Thyroid gland (tissue), 4 donors: ENCODE measurements at regions not wholly inside any gene's neighbourhood (a gene's known extent, or its start where the extent isn't known, plus 50 kb on each side); places are given as distances from the start of the nearest gene placed in this dataset.
A peak's percentile ranks its signal among the peaks of the same experiment; 100 is the strongest.
"Not testable (repeated sequence)": the region's sequence is repeated elsewhere in the genome, so short reads cannot be mapped to it uniquely, and the experiment has no call there.

Experiments
- DNase-seq, 2 donors: peaks; one replicate each; pipeline ENCODE4 v3.0.0-alpha.2; 2019
- H3K27ac ChIP-seq, 3 donors: fragments of 200-600 bp; sonication (generic); 1 replicate in 2 of 3; 2 replicates in 1 of 3; pipeline ENCODE4 v1.5.1; 2016 to 2019; ENCODE audit warnings: mild to moderate bottlenecking in 1 of 3, moderate library complexity in 1 of 3
- H3K27me3 ChIP-seq: fragments of 200-600 bp; sonication (generic); one replicate; pipeline ENCODE4 v1.5.1; 2019
- H3K36me3 ChIP-seq, 2 donors: fragments of 200-600 bp; sonication (generic); one replicate each; pipeline ENCODE4 v1.5.1; 2016 to 2019
- H3K4me1 ChIP-seq, 2 donors: fragments of 200-600 bp; sonication (generic); one replicate each; pipeline ENCODE4 v1.5.1; 2017 to 2019
- H3K4me3 ChIP-seq, 3 donors: fragments of 200-600 bp; sonication (generic); replicated peaks in 1 of 3; 1 replicate in 2 of 3; 2 replicates in 1 of 3; pipeline ENCODE4 v1.5.1; 2016; ENCODE audit warnings: mild to moderate bottlenecking in 1 of 3
- H3K9me3 ChIP-seq: fragments of 200-600 bp; sonication (generic); one replicate; pipeline ENCODE4 v1.5.1; 2017
- CTCF ChIP-seq, 6 experiments: fragments of 200-600 bp in 3 of 6; fragments of 450-650 bp in 3 of 6; sonication (generic) in 3 of 6; IDR thresholded peaks; one replicate each; pipeline ENCODE4 v1.5.1; 2016 to 2019; ENCODE audit warnings: antibody characterized with exemption in 6 of 6, mild to moderate bottlenecking in 2 of 6, inconsistent platforms in 1 of 6, moderate library complexity in 1 of 6
- POLR2A ChIP-seq, 2 donors: fragments of 450-650 bp; IDR thresholded peaks; one replicate each; pipeline ENCODE4 v1.6.1; 2017; ENCODE audit warnings: antibody characterized with exemption in 2 of 2, mild to moderate bottlenecking in 2 of 2, moderate library complexity in 1 of 2
- WGBS, 2 donors: methylation state at CpG; one replicate each; pipeline ENCODE4 v1.1.5; 2017; 5-methylcytosine and 5-hydroxymethylcytosine counted together
- intact Hi-C: fragments of 100-400 bp; cut with DNase I; formaldehyde crosslinking; loops from one replicate; pipeline ENCODE4 v1.15.1; 2023

- Histone ChIP-seq H3K36me3 (no peaks in the 10 kb centered on the region), H3K27ac (no peak overlapping the region), H3K4me3 (no peak overlapping the region), H3K4me1 (no peaks in the 10 kb centered on the region), H3K27me3 (no peaks in the 10 kb centered on the region), H3K9me3 (no peaks in the 10 kb centered on the region)
- peak; percentile 27 to 58 for DNase-seq
- intact Hi-C loops, result no loop called here
- no peak for TF ChIP-seq CTCF (IDR thresholded peaks at IDR 0.05)
- no peak for TF ChIP-seq POLR2A (IDR thresholded peaks at IDR 0.05)
- 32 to 35% methylated on average over 9 of the region's 9 CpGs for WGBS, 2 donors
Observed at GRCh38 chr2:53509831-53510388, 257.7 kb upstream of the CHAC2 start.

DNA sequence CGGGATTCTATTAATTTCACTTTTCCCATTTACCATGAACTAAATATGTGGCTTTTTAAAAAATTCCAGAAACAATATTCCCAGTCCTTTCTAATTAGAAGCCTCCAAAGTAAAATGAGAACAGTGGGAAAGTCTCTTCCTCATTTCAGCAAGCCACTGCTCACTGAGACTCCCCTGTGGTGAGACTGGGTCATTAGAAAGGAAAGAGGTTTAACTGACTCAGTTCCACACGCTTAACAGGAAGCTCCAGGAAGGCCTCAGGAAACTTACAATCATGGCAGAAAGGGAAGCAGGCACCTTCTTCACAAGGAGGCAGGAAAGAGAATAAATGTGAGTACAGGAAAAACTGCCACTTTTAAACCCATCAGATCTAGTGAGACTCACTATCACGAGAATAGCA is 258.9 kb upstream of the CHAC2 start:
- Histone ChIP-seq H3K9me3 (no peaks in the 10 kb centered on the region), H3K27me3 (no peaks in the 10 kb centered on the region), H3K36me3 (no peaks in the 10 kb centered on the region), H3K4me1 (no peaks in the 10 kb centered on the region), H3K27ac (no peak overlapping the region), H3K4me3 (no peak overlapping the region)
- DNase-seq, result no peak
- TF ChIP-seq CTCF (IDR thresholded peaks at IDR 0.05), result peak in 1 of 6 experiments; percentile 9
- no peak for TF ChIP-seq POLR2A (IDR thresholded peaks at IDR 0.05)
- intact Hi-C loops, result no loop called here
- WGBS, 2 donors, result 77 to 87% methylated on average over 3 of the region's 3 CpGs

GRCh38 chr2:53507070-53507469 is 260.5 kb upstream of the CHAC2 start:
- H3K4me1 ChIP-seq, H3K4me3 ChIP-seq, H3K36me3 ChIP-seq, H3K27me3 ChIP-seq, H3K9me3 ChIP-seq, H3K27ac ChIP-seq, intact Hi-C loops: not testable (repeated sequence)
- WGBS, 2 donors, result 44 to 79% methylated on average over 3 of the region's 3 CpGs
- DNase-seq, result peak in 1 of 2 donors; percentile 10

- 80 to 87% methylated on average over 3 of the region's 3 CpGs for WGBS, 2 donors
- no peak overlapping the region for H3K4me3 ChIP-seq
- intact Hi-C loops, result no loop called here
- no peaks in the 10 kb centered on the region for H3K36me3 ChIP-seq
- no peaks in the 10 kb centered on the region for H3K9me3 ChIP-seq
- no peak overlapping the region for H3K27ac ChIP-seq
- no peaks in the 10 kb centered on the region for H3K27me3 ChIP-seq
- TF ChIP-seq CTCF (IDR thresholded peaks at IDR 0.05) (no peak), POLR2A (IDR thresholded peaks at IDR 0.05) (no peak)
- H3K4me1 ChIP-seq, result peaks cover 0 to 4% of the 10 kb centered on the region in 2 donors
- no peak for DNase-seq
Observed at GRCh38 chr2:53505826-53506225, 261.8 kb upstream of the CHAC2 start.

DNA sequence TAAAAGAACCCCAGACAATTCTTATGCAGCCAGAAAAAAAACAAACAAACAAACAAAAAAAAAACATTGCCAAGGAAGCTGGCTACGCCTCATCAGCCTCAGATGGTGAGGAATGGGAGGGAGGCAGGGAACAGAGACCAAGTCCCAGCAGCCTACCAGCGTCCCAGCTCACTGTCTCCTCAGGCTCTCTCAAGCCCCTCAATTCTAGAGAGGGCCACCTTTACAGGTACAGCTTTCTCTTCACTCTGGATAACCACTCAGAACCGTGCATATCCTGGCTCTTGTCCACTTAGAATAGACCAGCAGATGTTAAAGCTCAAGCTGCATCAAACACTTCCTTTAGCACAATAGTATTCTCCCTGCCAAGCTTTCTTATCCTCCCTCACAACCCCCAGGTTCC is 263.1 kb upstream of the CHAC2 start:
- DNase-seq, result no peak
- H3K9me3 ChIP-seq, result no peaks in the 10 kb centered on the region
- H3K4me3 ChIP-seq, result no peak overlapping the region
- intact Hi-C loops, result no loop called here
- no peak overlapping the region for H3K27ac ChIP-seq
- WGBS, 2 donors, result 31 to 71% methylated on average over 3 of the region's 3 CpGs
- no peaks in the 10 kb centered on the region for H3K36me3 ChIP-seq
- no peaks in the 10 kb centered on the region for H3K27me3 ChIP-seq
- H3K4me1 ChIP-seq, result peaks cover 8 to 17% of the 10 kb centered on the region in 2 donors
- no peak for TF ChIP-seq CTCF (IDR thresholded peaks at IDR 0.05)
- TF ChIP-seq POLR2A (IDR thresholded peaks at IDR 0.05), result no peak

DNA sequence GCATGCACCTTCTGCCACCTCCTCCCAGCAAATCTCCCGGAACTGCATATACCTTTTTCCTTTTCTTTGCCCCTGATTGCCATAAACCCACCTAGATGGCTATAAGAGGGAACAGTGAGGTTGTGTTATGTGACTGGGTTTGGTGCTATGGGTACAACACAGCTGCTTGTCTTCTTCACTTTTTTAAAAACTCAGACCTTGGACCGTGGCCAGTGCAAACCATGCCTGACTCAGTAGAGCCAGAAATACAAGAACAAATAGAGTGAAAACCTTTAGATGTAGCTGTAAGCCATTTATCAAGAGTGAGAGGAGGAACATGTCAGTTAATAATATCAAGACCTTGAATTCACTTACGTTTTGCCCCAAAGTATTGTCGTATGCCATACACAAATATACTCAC is 267.4 kb upstream of the CHAC2 start:
- Histone ChIP-seq H3K36me3 (no peaks in the 10 kb centered on the region), H3K27ac (no peak overlapping the region), H3K4me3 (no peak overlapping the region), H3K27me3 (no peaks in the 10 kb centered on the region), H3K4me1 (peaks cover 29 to 43% of the 10 kb centered on the region in 2 donors), H3K9me3 (no peaks in the 10 kb centered on the region)
- WGBS, 2 donors, result 61 to 73% methylated on average over 4 of the region's 4 CpGs
- intact Hi-C loops, result no loop called here
- TF ChIP-seq POLR2A (IDR thresholded peaks at IDR 0.05) (no peak), CTCF (IDR thresholded peaks at IDR 0.05) (no peak)
- DNase-seq, result peak; percentile 46 to 58
